Esophagus muscularis mucosa (tissue), 4 donors: ENCODE measurements at regions not wholly inside any gene's neighbourhood (a gene's known extent, or its start where the extent isn't known, plus 50 kb on each side); places are given as distances from the start of the nearest gene placed in this dataset.

ENCODE experiments used
- EP300 ChIP-seq: sonication (generic); formaldehyde crosslinking; IDR thresholded peaks from one replicate; pipeline ENCODE4 v1.6.1; 2017; ENCODE audit warnings: antibody characterized with exemption
- POLR2A ChIP-seq: fragments of 450-650 bp; IDR thresholded peaks from one replicate; pipeline ENCODE4 v1.6.1; 2017; ENCODE audit warnings: antibody characterized with exemption, moderate library complexity, mild to moderate bottlenecking, low read depth
- POLR2AphosphoS5 ChIP-seq, 2 donors: sonication (generic); formaldehyde crosslinking; IDR thresholded peaks; one replicate each; pipeline ENCODE4 v1.6.1; 2017; ENCODE audit warnings: antibody characterized with exemption in 2 of 2
- TF ChIP-seq, protein P1 (sequence below), 3 experiments: fragments of 200-600 bp in 2 of 3; fragments of 450-650 bp in 1 of 3; sonication (generic) in 2 of 3; IDR thresholded peaks; one replicate each; pipeline ENCODE4 v1.5.1; 2017 to 2019; ENCODE audit warnings: antibody characterized with exemption in 3 of 3, mild to moderate bottlenecking in 2 of 3, moderate library complexity in 1 of 3

DNA sequence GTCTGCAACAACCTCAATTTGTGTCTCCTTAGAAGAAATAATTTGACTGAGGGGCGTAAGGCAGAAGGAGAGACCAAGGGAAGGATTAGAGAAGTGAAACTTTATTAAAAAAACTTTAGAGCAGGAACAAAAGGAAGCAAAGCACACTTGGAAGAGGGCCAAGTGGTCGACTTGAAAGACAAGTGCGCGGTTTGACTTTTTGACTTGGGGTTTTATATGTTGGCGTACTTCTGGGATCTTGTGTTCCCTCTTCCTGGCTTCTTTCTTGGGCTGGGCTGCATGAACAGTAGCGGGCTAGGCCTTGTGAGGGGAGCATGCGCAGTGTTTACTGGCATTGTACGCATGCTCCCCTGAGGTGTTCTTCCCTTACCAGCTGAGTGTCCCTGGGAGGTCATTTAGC, 369.3 kb upstream of the DCN start:
- TF ChIP-seq, protein P1, sequence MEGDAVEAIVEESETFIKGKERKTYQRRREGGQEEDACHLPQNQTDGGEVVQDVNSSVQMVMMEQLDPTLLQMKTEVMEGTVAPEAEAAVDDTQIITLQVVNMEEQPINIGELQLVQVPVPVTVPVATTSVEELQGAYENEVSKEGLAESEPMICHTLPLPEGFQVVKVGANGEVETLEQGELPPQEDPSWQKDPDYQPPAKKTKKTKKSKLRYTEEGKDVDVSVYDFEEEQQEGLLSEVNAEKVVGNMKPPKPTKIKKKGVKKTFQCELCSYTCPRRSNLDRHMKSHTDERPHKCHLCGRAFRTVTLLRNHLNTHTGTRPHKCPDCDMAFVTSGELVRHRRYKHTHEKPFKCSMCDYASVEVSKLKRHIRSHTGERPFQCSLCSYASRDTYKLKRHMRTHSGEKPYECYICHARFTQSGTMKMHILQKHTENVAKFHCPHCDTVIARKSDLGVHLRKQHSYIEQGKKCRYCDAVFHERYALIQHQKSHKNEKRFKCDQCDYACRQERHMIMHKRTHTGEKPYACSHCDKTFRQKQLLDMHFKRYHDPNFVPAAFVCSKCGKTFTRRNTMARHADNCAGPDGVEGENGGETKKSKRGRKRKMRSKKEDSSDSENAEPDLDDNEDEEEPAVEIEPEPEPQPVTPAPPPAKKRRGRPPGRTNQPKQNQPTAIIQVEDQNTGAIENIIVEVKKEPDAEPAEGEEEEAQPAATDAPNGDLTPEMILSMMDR (IDR thresholded peaks at IDR 0.05) = no peak
- TF ChIP-seq POLR2AphosphoS5 (IDR thresholded peaks at IDR 0.05) (no peak), EP300 (no peak), POLR2A (no peak)
